Liver (tissue), 7 donors: ENCODE measurements at regions not wholly inside any gene's neighbourhood (a gene's known extent, or its start where the extent isn't known, plus 50 kb on each side); places are given as distances from the start of the nearest gene placed in this dataset.

Source experiments
- DNase-seq: peaks from one replicate; pipeline ENCODE4 v3.0.0-alpha.2; 2017; ENCODE audit warnings: low spot score
- H3K27ac ChIP-seq, 2 donors: one replicate each; pipeline ENCODE4 v1.7.0; 2013; ENCODE audit warnings: inconsistent platforms in 2 of 2, low read length in 2 of 2, control low read depth in 1 of 2, low read depth in 1 of 2, mild to moderate bottlenecking in 1 of 2
- H3K27me3 ChIP-seq, 4 donors: one replicate each; pipeline versions ENCODE4 v1.6.1 to v1.7.0; 2013; ENCODE audit warnings: low read length in 3 of 4, inconsistent platforms in 1 of 4, mild to moderate bottlenecking in 1 of 4, moderate library complexity in 1 of 4; ENCODE audit not compliant: control insufficient read depth in 4 of 4, insufficient read depth in 4 of 4
- H3K36me3 ChIP-seq, 4 donors: one replicate each; pipeline versions ENCODE4 v1.6.1 to v1.7.0; 2013; ENCODE audit warnings: low read length in 3 of 4, mild to moderate bottlenecking in 3 of 4, low read depth in 1 of 4, moderate library complexity in 1 of 4; ENCODE audit not compliant: control insufficient read depth in 4 of 4, insufficient read depth in 3 of 4
- H3K4me1 ChIP-seq, 4 donors: one replicate each; pipeline versions ENCODE4 v1.6.1 to v1.7.0; 2013; ENCODE audit warnings: low read length in 3 of 4, mild to moderate bottlenecking in 3 of 4, moderate library complexity in 1 of 4; ENCODE audit not compliant: control insufficient read depth in 4 of 4, insufficient read depth in 4 of 4
- H3K4me3 ChIP-seq, 3 donors: one replicate each; pipeline versions ENCODE4 v1.6.1 to v1.7.0; 2013; ENCODE audit warnings: low read length in 3 of 3, control low read depth in 1 of 3, low read depth in 1 of 3, mild to moderate bottlenecking in 1 of 3
- H3K9ac ChIP-seq, 2 donors: one replicate each; pipeline ENCODE4 v1.7.0; 2013; ENCODE audit warnings: low read length in 2 of 2, mild to moderate bottlenecking in 2 of 2, moderate library complexity in 2 of 2, control low read depth in 1 of 2, low read depth in 1 of 2
- H3K9me3 ChIP-seq, 4 donors: one replicate each; pipeline versions ENCODE4 v1.6.1 to v1.7.0; 2013; ENCODE audit warnings: low read length in 3 of 4; ENCODE audit not compliant: control insufficient read depth in 4 of 4
- CTCF ChIP-seq: fragments of 150-350 bp; IDR thresholded peaks from 2 replicates; pipeline ENCODE4 v1.5.1; 2017; ENCODE audit warnings: improper control_type of control experiment, low read depth, low read length; ENCODE audit not compliant: missing input control
- EGR1 ChIP-seq, 2 donors: IDR thresholded peaks; 2 replicates each; pipeline ENCODE4 v1.6.1; 2016 to 2018; ENCODE audit warnings: antibody characterized with exemption in 2 of 2, low read depth in 2 of 2
- FOXA1 ChIP-seq: IDR thresholded peaks from 2 replicates; pipeline ENCODE4 v1.6.1; 2016; ENCODE audit warnings: antibody characterized with exemption
- FOXA2 ChIP-seq: IDR thresholded peaks from 2 replicates; pipeline ENCODE4 v1.6.1; 2016; ENCODE audit warnings: antibody characterized with exemption
- GABPA ChIP-seq, 2 donors: IDR thresholded peaks in 1 of 2; conservative IDR thresholded peaks in 1 of 2; 2 replicates each; pipeline ENCODE4 v1.6.1; 2016; ENCODE audit warnings: antibody characterized with exemption in 2 of 2, mild to moderate bottlenecking in 1 of 2, moderate library complexity in 1 of 2
- HNF4A ChIP-seq, 2 donors: conservative IDR thresholded peaks; 2 replicates each; pipeline ENCODE4 v1.6.1; 2016; ENCODE audit warnings: antibody characterized with exemption in 2 of 2, mild to moderate bottlenecking in 2 of 2
- HNF4G ChIP-seq: IDR thresholded peaks from 2 replicates; pipeline ENCODE4 v1.6.1; 2016; ENCODE audit warnings: antibody characterized with exemption
- JUND ChIP-seq, 2 donors: IDR thresholded peaks; 2 replicates each; pipeline ENCODE4 v1.6.1; 2016; ENCODE audit warnings: antibody characterized with exemption in 2 of 2
- NR2F2 ChIP-seq: IDR thresholded peaks from 2 replicates; pipeline ENCODE4 v1.6.1; 2016; ENCODE audit warnings: antibody characterized with exemption
- RAD21 ChIP-seq, 2 donors: IDR thresholded peaks; 2 replicates each; pipeline ENCODE4 v1.6.1; 2016; ENCODE audit warnings: antibody characterized with exemption in 2 of 2, mild to moderate bottlenecking in 2 of 2
- RXRA ChIP-seq, 2 donors: IDR thresholded peaks; 2 replicates each; pipeline ENCODE4 v1.6.1; 2017 to 2018; ENCODE audit warnings: antibody characterized with exemption in 2 of 2, mild to moderate bottlenecking in 1 of 2
- SP1 ChIP-seq: IDR thresholded peaks from 2 replicates; pipeline ENCODE4 v1.6.1; 2018; ENCODE audit warnings: antibody characterized with exemption, mild to moderate bottlenecking
- TAF1 ChIP-seq: conservative IDR thresholded peaks from 2 replicates; pipeline ENCODE4 v1.6.1; 2016; ENCODE audit warnings: antibody characterized with exemption, mild to moderate bottlenecking
- YY1 ChIP-seq: IDR thresholded peaks from 2 replicates; pipeline ENCODE4 v1.6.1; 2016; ENCODE audit warnings: antibody characterized with exemption, mild to moderate bottlenecking
- ZBTB33 ChIP-seq: IDR thresholded peaks from 2 replicates; pipeline ENCODE4 v1.6.1; 2016; ENCODE audit warnings: antibody characterized with exemption
- TF ChIP-seq, protein P1 (sequence below): IDR thresholded peaks from 2 replicates; pipeline ENCODE4 v1.6.1; 2016; ENCODE audit warnings: antibody characterized with exemption, mild to moderate bottlenecking
- TF ChIP-seq, protein P2 (sequence below): IDR thresholded peaks from 2 replicates; pipeline ENCODE4 v1.6.1; 2016; ENCODE audit warnings: antibody characterized with exemption
- TF ChIP-seq, protein P3 (sequence below): IDR thresholded peaks from 2 replicates; pipeline ENCODE4 v1.6.1; 2016; ENCODE audit warnings: antibody characterized with exemption
- donor health status: healthy.
- donor health status: healthy.
- donor health status: healthy.
- donor health status: healthy.

GRCh38 chr5:152551061-152551460 is 146.0 kb upstream of the NMUR2 start:
- peaks cover 0 to 3% (median 0%) of the 10 kb centered on the region in 4 donors for H3K27me3 ChIP-seq
- H3K4me1 ChIP-seq, result no peaks in the 10 kb centered on the region
- no peak overlapping the region for H3K9ac ChIP-seq
- H3K9me3 ChIP-seq, result no peaks in the 10 kb centered on the region
- no peak for DNase-seq
- H3K36me3 ChIP-seq, result no peaks in the 10 kb centered on the region
- H3K4me3 ChIP-seq, result no peak overlapping the region
- TF ChIP-seq JUND (IDR thresholded peaks at IDR 0.05), result no peak
- TF ChIP-seq YY1, result no peak
- TF ChIP-seq, protein P1, sequence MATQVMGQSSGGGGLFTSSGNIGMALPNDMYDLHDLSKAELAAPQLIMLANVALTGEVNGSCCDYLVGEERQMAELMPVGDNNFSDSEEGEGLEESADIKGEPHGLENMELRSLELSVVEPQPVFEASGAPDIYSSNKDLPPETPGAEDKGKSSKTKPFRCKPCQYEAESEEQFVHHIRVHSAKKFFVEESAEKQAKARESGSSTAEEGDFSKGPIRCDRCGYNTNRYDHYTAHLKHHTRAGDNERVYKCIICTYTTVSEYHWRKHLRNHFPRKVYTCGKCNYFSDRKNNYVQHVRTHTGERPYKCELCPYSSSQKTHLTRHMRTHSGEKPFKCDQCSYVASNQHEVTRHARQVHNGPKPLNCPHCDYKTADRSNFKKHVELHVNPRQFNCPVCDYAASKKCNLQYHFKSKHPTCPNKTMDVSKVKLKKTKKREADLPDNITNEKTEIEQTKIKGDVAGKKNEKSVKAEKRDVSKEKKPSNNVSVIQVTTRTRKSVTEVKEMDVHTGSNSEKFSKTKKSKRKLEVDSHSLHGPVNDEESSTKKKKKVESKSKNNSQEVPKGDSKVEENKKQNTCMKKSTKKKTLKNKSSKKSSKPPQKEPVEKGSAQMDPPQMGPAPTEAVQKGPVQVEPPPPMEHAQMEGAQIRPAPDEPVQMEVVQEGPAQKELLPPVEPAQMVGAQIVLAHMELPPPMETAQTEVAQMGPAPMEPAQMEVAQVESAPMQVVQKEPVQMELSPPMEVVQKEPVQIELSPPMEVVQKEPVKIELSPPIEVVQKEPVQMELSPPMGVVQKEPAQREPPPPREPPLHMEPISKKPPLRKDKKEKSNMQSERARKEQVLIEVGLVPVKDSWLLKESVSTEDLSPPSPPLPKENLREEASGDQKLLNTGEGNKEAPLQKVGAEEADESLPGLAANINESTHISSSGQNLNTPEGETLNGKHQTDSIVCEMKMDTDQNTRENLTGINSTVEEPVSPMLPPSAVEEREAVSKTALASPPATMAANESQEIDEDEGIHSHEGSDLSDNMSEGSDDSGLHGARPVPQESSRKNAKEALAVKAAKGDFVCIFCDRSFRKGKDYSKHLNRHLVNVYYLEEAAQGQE, result no peak
- TF ChIP-seq HNF4A (conservative IDR thresholded peaks at IDR 0.05), result no peak
- no peak for TF ChIP-seq FOXA2
- TF ChIP-seq, protein P2, sequence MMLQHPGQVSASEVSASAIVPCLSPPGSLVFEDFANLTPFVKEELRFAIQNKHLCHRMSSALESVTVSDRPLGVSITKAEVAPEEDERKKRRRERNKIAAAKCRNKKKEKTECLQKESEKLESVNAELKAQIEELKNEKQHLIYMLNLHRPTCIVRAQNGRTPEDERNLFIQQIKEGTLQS, result no peak
- TF ChIP-seq, protein P3, sequence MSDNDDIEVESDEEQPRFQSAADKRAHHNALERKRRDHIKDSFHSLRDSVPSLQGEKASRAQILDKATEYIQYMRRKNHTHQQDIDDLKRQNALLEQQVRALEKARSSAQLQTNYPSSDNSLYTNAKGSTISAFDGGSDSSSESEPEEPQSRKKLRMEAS, result no peak
- no peak for TF ChIP-seq FOXA1
- no peak for TF ChIP-seq RAD21 (IDR thresholded peaks at IDR 0.05)
- no peak for TF ChIP-seq ZBTB33
- TF ChIP-seq EGR1 (IDR thresholded peaks at IDR 0.05; ENCODE audit: low read depth in 2 of 2), result no peak
- TF ChIP-seq TAF1, result no peak
- TF ChIP-seq GABPA (IDR thresholded peaks at IDR 0.05 in 1 of 2, conservative IDR thresholded peaks at IDR 0.05 in 1 of 2), result no peak
- TF ChIP-seq SP1, result no peak
- no peak for TF ChIP-seq RXRA (IDR thresholded peaks at IDR 0.05)
- TF ChIP-seq CTCF, result no peak
- TF ChIP-seq NR2F2, result no peak
- no peak for TF ChIP-seq HNF4G
- H3K27ac ChIP-seq, result no peak overlapping the region
